Left ventricle myocardium inferior (tissue), 1 donor: ENCODE measurements at regions not wholly inside any gene's neighbourhood (a gene's known extent, or its start where the extent isn't known, plus 50 kb on each side); places are given as distances from the start of the nearest gene placed in this dataset.

ENCODE experiments used
- DNase-seq: peaks from one replicate; pipeline ENCODE4 v3.0.0-alpha.2; 2020
- H3K27ac ChIP-seq: fragments of 200-600 bp; replicated peaks from 2 replicates; pipeline ENCODE4 v1.8.0; 2021
- H3K27me3 ChIP-seq: fragments of 200-600 bp; 2 replicates; pipeline ENCODE4 v1.8.0; 2021; ENCODE audit warnings: low read depth
- H3K36me3 ChIP-seq: fragments of 200-600 bp; 2 replicates; pipeline ENCODE4 v1.8.0; 2021
- H3K4me1 ChIP-seq: fragments of 200-600 bp; 2 replicates; pipeline ENCODE4 v1.8.0; 2021
- H3K4me3 ChIP-seq: fragments of 200-600 bp; 2 replicates; pipeline ENCODE4 v1.8.0; 2021; ENCODE audit warnings: mild to moderate bottlenecking, moderate library complexity
- H3K9me3 ChIP-seq: fragments of 200-600 bp; replicated peaks from 2 replicates; pipeline ENCODE4 v1.8.0; 2021
- CTCF ChIP-seq: fragments of 200-600 bp; IDR thresholded peaks from 2 replicates; pipeline ENCODE4 v1.8.0; 2021; ENCODE audit warnings: antibody characterized with exemption, mild to moderate bottlenecking, borderline replicate concordance
- intact Hi-C: fragments of 100-400 bp; cut with micrococcal nuclease; formaldehyde crosslinking; loops from one replicate; pipeline ENCODE4 v1.11.0; 2022
- donor health status: DM: no; HTN: yes; CAD: no; lungs with severe emphysema.

DNA sequence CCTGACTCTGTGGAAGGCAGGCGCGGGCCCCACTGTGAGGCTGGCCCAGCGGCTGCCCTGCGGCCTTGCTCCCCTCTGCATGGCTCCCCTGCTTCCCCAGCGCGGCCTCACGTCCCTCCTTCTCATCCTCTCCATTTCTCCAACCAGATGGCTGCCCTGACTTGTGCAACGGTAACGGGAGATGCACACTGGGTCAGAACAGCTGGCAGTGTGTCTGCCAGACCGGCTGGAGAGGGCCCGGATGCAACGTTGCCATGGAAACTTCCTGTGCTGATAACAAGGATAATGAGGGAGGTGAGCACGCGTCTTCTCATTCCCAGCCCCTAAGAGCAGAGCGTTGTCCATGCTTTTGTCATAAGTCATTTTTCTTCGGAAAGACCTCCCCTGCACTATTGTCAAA is 129.0 kb upstream of the WWC1 start:
- no peaks in the 10 kb centered on the region for H3K9me3 ChIP-seq
- H3K4me1 ChIP-seq, result peaks cover 80% of the 10 kb centered on the region
- H3K36me3 ChIP-seq, result no peaks in the 10 kb centered on the region
- no peak for TF ChIP-seq CTCF
- H3K27ac ChIP-seq, result peak overlapping the region; percentile 3
- intact Hi-C loops, result no loop called here
- DNase-seq, result no peak
- H3K27me3 ChIP-seq, result peaks cover 3% of the 10 kb centered on the region
- H3K4me3 ChIP-seq, result no peak overlapping the region

- intact Hi-C loops, result no loop called here
- no peak overlapping the region for H3K27ac ChIP-seq
- no peak for DNase-seq
- no peak for TF ChIP-seq CTCF
- no peaks in the 10 kb centered on the region for H3K9me3 ChIP-seq
- H3K27me3 ChIP-seq, result peaks cover 3% of the 10 kb centered on the region
- no peak overlapping the region for H3K4me3 ChIP-seq
- peaks cover 84% of the 10 kb centered on the region for H3K4me1 ChIP-seq
- no peaks in the 10 kb centered on the region for H3K36me3 ChIP-seq
Observed at GRCh38 chr5:168163966-168164365, 127.5 kb upstream of the WWC1 start.

DNA sequence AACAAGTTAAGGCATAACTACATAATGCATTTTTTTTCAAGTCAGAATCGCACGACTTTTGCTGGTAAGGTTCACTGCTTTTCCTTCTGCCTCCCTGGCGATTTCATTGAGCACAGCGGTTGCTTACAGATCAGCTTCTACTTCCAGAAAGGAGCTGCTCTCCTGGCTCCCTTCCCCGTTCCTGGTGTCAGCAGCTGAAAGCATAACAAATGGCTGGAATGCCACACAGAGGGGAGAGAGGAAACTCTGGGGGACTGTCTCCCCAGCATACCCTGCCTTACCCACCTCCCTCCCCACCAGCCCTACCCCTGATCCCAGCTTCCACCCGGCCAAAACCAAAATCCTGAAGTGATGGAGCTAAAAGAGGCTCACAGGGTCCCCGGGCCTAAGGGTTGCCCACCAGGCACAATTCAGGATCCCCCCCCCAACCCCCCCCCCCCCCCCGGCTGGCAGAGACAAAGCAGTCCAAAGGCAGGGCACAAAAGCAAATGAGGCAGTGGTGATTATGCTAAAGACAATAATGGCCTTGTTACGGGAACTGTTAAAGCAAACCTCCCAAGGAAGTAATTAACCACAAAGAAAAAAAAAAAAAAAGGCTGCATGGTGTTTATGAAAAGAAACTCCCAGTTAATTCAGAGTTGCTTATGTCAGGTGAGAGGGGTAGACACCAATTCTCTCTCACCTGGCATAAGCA is 126.1 kb upstream of the WWC1 start:
- Histone ChIP-seq H3K4me3 (no peak overlapping the region), H3K27ac (peak overlapping the region; percentile 35), H3K36me3 (no peaks in the 10 kb centered on the region), H3K4me1 (peaks cover 84% of the 10 kb centered on the region), H3K27me3 (peaks cover 10% of the 10 kb centered on the region), H3K9me3 (no peaks in the 10 kb centered on the region)
- TF ChIP-seq CTCF, result no peak
- no peak for DNase-seq
- intact Hi-C loops, result no loop called here

DNA sequence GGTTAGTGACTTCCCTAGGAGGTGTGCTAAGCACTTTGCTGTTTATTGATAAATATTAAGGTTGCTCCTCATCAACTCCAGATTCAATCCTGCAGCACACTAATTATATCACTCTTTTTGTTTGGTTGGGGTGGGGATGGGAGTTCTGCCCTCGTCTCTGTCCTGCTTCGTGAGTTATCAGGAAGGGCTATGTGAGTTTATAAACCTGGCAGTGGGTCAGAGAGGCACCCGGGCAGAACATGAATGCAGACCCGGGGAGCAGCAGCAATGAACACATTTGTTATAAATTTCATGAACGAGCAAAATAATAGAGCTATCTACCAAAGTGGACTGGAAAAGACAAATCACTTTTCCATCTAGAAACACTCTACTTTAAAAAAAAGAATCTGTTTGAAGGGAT is 125.5 kb upstream of the WWC1 start:
- H3K36me3 ChIP-seq, result no peaks in the 10 kb centered on the region
- TF ChIP-seq CTCF, result no peak
- H3K4me3 ChIP-seq, result no peak overlapping the region
- peaks cover 9% of the 10 kb centered on the region for H3K27me3 ChIP-seq
- peaks cover 84% of the 10 kb centered on the region for H3K4me1 ChIP-seq
- peak overlapping the region; percentile 35 for H3K27ac ChIP-seq
- DNase-seq, result no peak
- no peaks in the 10 kb centered on the region for H3K9me3 ChIP-seq
- intact Hi-C loops, result no loop called here

GRCh38 chr5:168167338-168167737 is 124.1 kb upstream of the WWC1 start:
- no peaks in the 10 kb centered on the region for H3K36me3 ChIP-seq
- H3K9me3 ChIP-seq, result no peaks in the 10 kb centered on the region
- intact Hi-C loops, result no loop called here
- peak overlapping the region; percentile 35 for H3K27ac ChIP-seq
- TF ChIP-seq CTCF, result no peak
- no peak for DNase-seq
- H3K4me3 ChIP-seq, result no peak overlapping the region
- H3K4me1 ChIP-seq, result peaks cover 86% of the 10 kb centered on the region
- peaks cover 7% of the 10 kb centered on the region for H3K27me3 ChIP-seq
